Thyroid gland (tissue), 4 donors: ENCODE measurements at regions not wholly inside any gene's neighbourhood (a gene's known extent, or its start where the extent isn't known, plus 50 kb on each side); places are given as distances from the start of the nearest gene placed in this dataset.

Experiments used
- POLR2A ChIP-seq, 2 donors: fragments of 450-650 bp; IDR thresholded peaks; one replicate each; pipeline ENCODE4 v1.6.1; 2017; ENCODE audit warnings: antibody characterized with exemption in 2 of 2, mild to moderate bottlenecking in 2 of 2, moderate library complexity in 1 of 2
- TF ChIP-seq, protein P1 (sequence below), 6 experiments: fragments of 200-600 bp in 3 of 6; fragments of 450-650 bp in 3 of 6; sonication (generic) in 3 of 6; IDR thresholded peaks; one replicate each; pipeline ENCODE4 v1.5.1; 2016 to 2019; ENCODE audit warnings: antibody characterized with exemption in 6 of 6, mild to moderate bottlenecking in 2 of 6, inconsistent platforms in 1 of 6, moderate library complexity in 1 of 6

DNA sequence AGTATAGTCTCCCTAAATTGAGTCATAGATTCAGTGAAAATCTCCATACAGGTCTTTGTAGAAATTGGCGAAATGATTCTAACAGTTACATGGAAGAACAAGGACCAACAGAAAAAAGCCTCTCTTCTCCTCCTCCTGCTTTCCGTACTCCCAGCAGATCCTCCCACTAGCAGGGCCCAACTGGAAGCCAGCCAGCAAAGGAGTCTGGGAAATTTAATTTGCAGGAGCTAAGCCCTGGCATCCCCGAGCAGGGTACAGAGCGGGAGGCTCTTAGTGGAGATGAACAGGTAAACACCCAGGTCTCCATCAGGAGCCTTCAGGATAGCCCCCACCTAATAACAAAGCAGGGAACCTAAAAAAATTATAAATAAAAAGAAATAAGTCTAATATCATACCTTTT, 1473.8 kb downstream of the TBC1D22A start:
- TF ChIP-seq, protein P1, sequence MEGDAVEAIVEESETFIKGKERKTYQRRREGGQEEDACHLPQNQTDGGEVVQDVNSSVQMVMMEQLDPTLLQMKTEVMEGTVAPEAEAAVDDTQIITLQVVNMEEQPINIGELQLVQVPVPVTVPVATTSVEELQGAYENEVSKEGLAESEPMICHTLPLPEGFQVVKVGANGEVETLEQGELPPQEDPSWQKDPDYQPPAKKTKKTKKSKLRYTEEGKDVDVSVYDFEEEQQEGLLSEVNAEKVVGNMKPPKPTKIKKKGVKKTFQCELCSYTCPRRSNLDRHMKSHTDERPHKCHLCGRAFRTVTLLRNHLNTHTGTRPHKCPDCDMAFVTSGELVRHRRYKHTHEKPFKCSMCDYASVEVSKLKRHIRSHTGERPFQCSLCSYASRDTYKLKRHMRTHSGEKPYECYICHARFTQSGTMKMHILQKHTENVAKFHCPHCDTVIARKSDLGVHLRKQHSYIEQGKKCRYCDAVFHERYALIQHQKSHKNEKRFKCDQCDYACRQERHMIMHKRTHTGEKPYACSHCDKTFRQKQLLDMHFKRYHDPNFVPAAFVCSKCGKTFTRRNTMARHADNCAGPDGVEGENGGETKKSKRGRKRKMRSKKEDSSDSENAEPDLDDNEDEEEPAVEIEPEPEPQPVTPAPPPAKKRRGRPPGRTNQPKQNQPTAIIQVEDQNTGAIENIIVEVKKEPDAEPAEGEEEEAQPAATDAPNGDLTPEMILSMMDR (IDR thresholded peaks at IDR 0.05) = no peak
- TF ChIP-seq POLR2A (IDR thresholded peaks at IDR 0.05) = no peak
